ENCODE measurements at regions not wholly inside any gene's neighbourhood (a gene's known extent, or its start where the extent isn't known, plus 50 kb on each side); places are given as distances from the start of the nearest gene placed in this dataset.

GRCh38 chr4:125447551-125448290 is 133.0 kb downstream of the FAT4 start (continued):
- TF ChIP-seq BCLAF1 (IDR thresholded peaks at IDR 0.05) (no peak), HSF1 (IDR thresholded peaks at IDR 0.05; ENCODE audit: low read depth, low read length) (no peak), NFIC (IDR thresholded peaks at IDR 0.05; ENCODE audit: low read depth, low read length) (no peak), RCOR1 (conservative IDR thresholded peaks at IDR 0.05; ENCODE audit: low read depth, low read length) (no peak), BACH1 (IDR thresholded peaks at IDR 0.05; ENCODE audit: borderline replicate concordance) (no peak), PKNOX1 (IDR thresholded peaks at IDR 0.05) (no peak), RFX5 (IDR thresholded peaks at IDR 0.05; ENCODE audit: low read depth, low read length) (no peak), ETV6 (conservative IDR thresholded peaks at IDR 0.05 in 1 of 2, IDR thresholded peaks at IDR 0.05 in 1 of 2; ENCODE audit: borderline replicate concordance in 1 of 2, low read depth in 1 of 2) (no peak)
